Stomach (tissue), 8 donors: ENCODE measurements at regions not wholly inside any gene's neighbourhood (a gene's known extent, or its start where the extent isn't known, plus 50 kb on each side); places are given as distances from the start of the nearest gene placed in this dataset.

Experiments used
- DNase-seq, 2 donors: peaks; one replicate each; pipeline versions ENCODE4 v3.0.0 to v3.0.0-alpha.2; 2013 to 2019
- H3K27ac ChIP-seq, 5 donors: fragments of 200-600 bp in 4 of 5; sonication (generic) in 4 of 5; one replicate each; pipeline ENCODE4 v1.5.1; 2013 to 2019; ENCODE audit warnings: mild to moderate bottlenecking in 1 of 5, moderate library complexity in 1 of 5
- H3K27me3 ChIP-seq, 3 donors: fragments of 200-600 bp; sonication (generic); one replicate each; pipeline ENCODE4 v1.5.1; 2017 to 2019; ENCODE audit warnings: mixed run types in 1 of 3
- H3K36me3 ChIP-seq, 4 donors: fragments of 200-600 bp; sonication (generic); 1 replicate in 3 of 4; 2 replicates in 1 of 4; pipeline ENCODE4 v1.5.1; 2016 to 2019
- H3K4me1 ChIP-seq, 4 donors: fragments of 200-600 bp; sonication (generic); one replicate each; pipeline ENCODE4 v1.5.1; 2016 to 2019
- H3K4me3 ChIP-seq, 4 donors: fragments of 200-600 bp; sonication (generic) in 3 of 4; one replicate each; pipeline ENCODE4 v1.5.1; 2016 to 2019; ENCODE audit warnings: mild to moderate bottlenecking in 1 of 4
- H3K9me3 ChIP-seq, 4 donors: fragments of 200-600 bp; sonication (generic); one replicate each; pipeline ENCODE4 v1.5.1; 2016 to 2019
- CTCF ChIP-seq, 7 experiments: fragments of 450-650 bp in 4 of 7; fragments of 200-600 bp in 3 of 7; sonication (generic) in 3 of 7; IDR thresholded peaks; one replicate each; pipeline ENCODE4 v1.5.1; 2016 to 2019; ENCODE audit warnings: antibody characterized with exemption in 7 of 7, control low read depth in 2 of 7, mild to moderate bottlenecking in 1 of 7
- EP300 ChIP-seq: sonication (generic); formaldehyde crosslinking; IDR thresholded peaks from one replicate; pipeline ENCODE4 v1.6.1; 2017; ENCODE audit warnings: antibody characterized with exemption
- POLR2A ChIP-seq, 4 donors: fragments of 450-650 bp; IDR thresholded peaks; one replicate each; pipeline ENCODE4 v1.6.1; 2016; ENCODE audit warnings: antibody characterized with exemption in 4 of 4, control low read depth in 2 of 4, mild to moderate bottlenecking in 1 of 4, moderate library complexity in 1 of 4
- POLR2AphosphoS5 ChIP-seq, 3 donors: sonication (generic); formaldehyde crosslinking; IDR thresholded peaks; one replicate each; pipeline ENCODE4 v1.6.1; 2016; ENCODE audit warnings: antibody characterized with exemption in 3 of 3
- WGBS, 5 donors: extraction: QIAGEN DNeasy Blood & Tissue Kit in 3 of 5; methylation state at CpG; one replicate each; pipeline versions ENCODE4 v1.1.5 to v1.1.7; 2013 to 2018; 5-methylcytosine and 5-hydroxymethylcytosine counted together
- intact Hi-C: fragments of 100-400 bp; cut with DNase I; formaldehyde crosslinking; loops from one replicate; pipeline ENCODE4 v1.15.1; 2023; ENCODE audit warnings: low total_unique reads
- donor health status: healthy with polysubstance abuse.
- donor health status: Bipolar disorder and iron deficiency.
- donor health status: healthy.

- H3K36me3 ChIP-seq = no peaks in the 10 kb centered on the region
- H3K9me3 ChIP-seq = no peaks in the 10 kb centered on the region
- H3K4me3 ChIP-seq = no peak overlapping the region
- H3K27ac ChIP-seq = no peak overlapping the region
- no peak for TF ChIP-seq POLR2AphosphoS5 (IDR thresholded peaks at IDR 0.05)
- no peak for TF ChIP-seq POLR2A (IDR thresholded peaks at IDR 0.05)
- no peak for TF ChIP-seq CTCF (IDR thresholded peaks at IDR 0.05)
- no peak for TF ChIP-seq EP300
- no peaks in the 10 kb centered on the region for H3K4me1 ChIP-seq
- WGBS, 5 donors = 91 to 93% (median 93%) methylated on average over 4 of the region's 4 CpGs
- DNase-seq = no peak
- intact Hi-C loops = no loop called here
- no peaks in the 10 kb centered on the region for H3K27me3 ChIP-seq
These were observed 218.4 kb upstream of the TMEM161B start for GRCh38 chr5:88487066-88487465.

GRCh38 chr5:88486431-88486830, 217.8 kb upstream of the TMEM161B start:
- Histone ChIP-seq H3K4me3 (no peak overlapping the region), H3K9me3 (no peaks in the 10 kb centered on the region), H3K27ac (no peak overlapping the region), H3K27me3 (no peaks in the 10 kb centered on the region), H3K36me3 (no peaks in the 10 kb centered on the region), H3K4me1 (no peaks in the 10 kb centered on the region)
- WGBS, 5 donors = 36 to 57% (median 54%) methylated on average over 3 of the region's 3 CpGs
- no peak for DNase-seq
- intact Hi-C loops = no loop called here
- TF ChIP-seq POLR2A (IDR thresholded peaks at IDR 0.05) = no peak
- TF ChIP-seq EP300 = no peak
- TF ChIP-seq POLR2AphosphoS5 (IDR thresholded peaks at IDR 0.05) = no peak
- no peak for TF ChIP-seq CTCF (IDR thresholded peaks at IDR 0.05)

- no peak for DNase-seq
- TF ChIP-seq CTCF (IDR thresholded peaks at IDR 0.05) (no peak), POLR2AphosphoS5 (IDR thresholded peaks at IDR 0.05) (no peak), POLR2A (IDR thresholded peaks at IDR 0.05) (no peak), EP300 (no peak)
- H3K9me3 ChIP-seq = no peaks in the 10 kb centered on the region
- no peak overlapping the region for H3K4me3 ChIP-seq
- intact Hi-C loops = no loop called here
- no peaks in the 10 kb centered on the region for H3K27me3 ChIP-seq
- 42 to 67% (median 57%) methylated on average over 1 of the region's 1 CpG for WGBS, 5 donors
- no peaks in the 10 kb centered on the region for H3K36me3 ChIP-seq
- no peak overlapping the region for H3K27ac ChIP-seq
- no peaks in the 10 kb centered on the region for H3K4me1 ChIP-seq
These were observed 216.9 kb upstream of the TMEM161B start for GRCh38 chr5:88485531-88485930.

GRCh38 chr5:88483964-88484672, 215.5 kb upstream of the TMEM161B start:
- Histone ChIP-seq H3K36me3 (no peaks in the 10 kb centered on the region), H3K4me3 (no peak overlapping the region), H3K9me3 (no peaks in the 10 kb centered on the region), H3K4me1 (no peaks in the 10 kb centered on the region), H3K27me3 (no peaks in the 10 kb centered on the region), H3K27ac (no peak overlapping the region)
- 72 to 76% (median 75%) methylated on average over 10 of the region's 10 CpGs for WGBS, 5 donors
- TF ChIP-seq POLR2AphosphoS5 (IDR thresholded peaks at IDR 0.05) = no peak
- no peak for TF ChIP-seq EP300
- no peak for TF ChIP-seq CTCF (IDR thresholded peaks at IDR 0.05)
- TF ChIP-seq POLR2A (IDR thresholded peaks at IDR 0.05) = no peak
- no peak for DNase-seq
- intact Hi-C loops = no loop called here
